Calu3 (cell line): ENCODE measurements at regions not wholly inside any gene's neighbourhood (a gene's known extent, or its start where the extent isn't known, plus 50 kb on each side); places are given as distances from the start of the nearest gene placed in this dataset.

ENCODE experiments used
- BruUV-seq: library from RNA; stranded (reverse); fragments of 400-500 nt; replicated peaks from 2 replicates; lab custom pipeline; 2021; lab: Mats Ljungman, UMichigan
- CTCF ChIA-PET: fragments of 300-600 bp; sonication (Branson Sonifier 250); formaldehyde crosslinking; loops from one replicate; lab custom pipeline; 2022; ENCODE audit warnings: antibody characterized with exemption; lab: Charles Lee
- DNase-seq: peaks from one replicate; pipeline ENCODE4 v3.0.0; 2022
- H3K27ac Mint-ChIP-seq: one replicate; pipeline ENCODE4 v1.8.0; 2022; ENCODE audit warnings: mixed read lengths; ENCODE audit not compliant: unreplicated experiment
- H3K27me3 Mint-ChIP-seq: one replicate; pipeline ENCODE4 v1.8.0; 2022; ENCODE audit warnings: mixed read lengths; ENCODE audit not compliant: unreplicated experiment
- H3K36me3 Mint-ChIP-seq: one replicate; pipeline ENCODE4 v1.8.0; 2022; ENCODE audit warnings: mild to moderate bottlenecking, moderate library complexity, mixed read lengths; ENCODE audit not compliant: insufficient read depth, unreplicated experiment
- H3K4me1 Mint-ChIP-seq: one replicate; pipeline ENCODE4 v1.8.0; 2022; ENCODE audit warnings: mild to moderate bottlenecking, low read depth, mixed read lengths; ENCODE audit not compliant: unreplicated experiment
- H3K4me3 Mint-ChIP-seq: one replicate; pipeline ENCODE4 v1.8.0; 2022; ENCODE audit warnings: mild to moderate bottlenecking, low read depth, moderate library complexity, mixed read lengths; ENCODE audit not compliant: unreplicated experiment
- H3K9me3 Mint-ChIP-seq: one replicate; pipeline ENCODE4 v1.8.0; 2022; ENCODE audit warnings: low read depth, mixed read lengths; ENCODE audit not compliant: unreplicated experiment
- CTCF ChIP-seq: fragments of 200-600 bp; IDR thresholded peaks from one replicate; pipeline ENCODE4 v1.8.0; 2022; ENCODE audit warnings: antibody characterized with exemption; ENCODE audit not compliant: unreplicated experiment
- intact Hi-C: fragments of 100-400 bp; cut with micrococcal nuclease; formaldehyde crosslinking; loops from one replicate; pipeline ENCODE4 v1.10.0; 2022; ENCODE audit not compliant: unreplicated experiment

- CTCF ChIA-PET, result interaction anchor here (0.6 kb wide), 2 partner anchors 8 to 732 kb away, joined by 3 to 6 read pairs; no protein-coding TSS in a partner anchor
- no peaks in the 10 kb centered on the region for H3K27me3 Mint-ChIP-seq
- H3K9me3 Mint-ChIP-seq, result peaks cover 2% of the 10 kb centered on the region
- H3K27ac Mint-ChIP-seq, result peak overlapping the region; percentile 77
- intact Hi-C loops, result loop anchor here (1.0 to 5.0 kb wide), 2 partner anchors 109 to 134 kb away; no protein-coding TSS in a partner anchor
- H3K4me1 Mint-ChIP-seq, result peaks cover 35% of the 10 kb centered on the region
- no TSS peak for BruUV-seq
- no peaks in the 10 kb centered on the region for H3K36me3 Mint-ChIP-seq
- no peak for TF ChIP-seq CTCF
- DNase-seq, result no peak
- H3K4me3 Mint-ChIP-seq, result peak overlapping the region; percentile 10
These were observed 205.1 kb downstream of the PCSK1 start for GRCh38 chr5:96227957-96228356.

GRCh38 chr5:96226941-96227552 is 206.0 kb downstream of the PCSK1 start:
- Mint-ChIP-seq H3K9me3 (peaks cover 6% of the 10 kb centered on the region), H3K27me3 (no peaks in the 10 kb centered on the region), H3K4me1 (peaks cover 35% of the 10 kb centered on the region), H3K36me3 (no peaks in the 10 kb centered on the region), H3K27ac (peak overlapping the region; percentile 77), H3K4me3 (peak overlapping the region; percentile 32)
- TF ChIP-seq CTCF, result no peak
- DNase-seq, result peak; percentile 14
- CTCF ChIA-PET, result interaction anchor here (0.6 to 0.9 kb wide), 2 partner anchors 98 to 162 kb away, joined by 3 read pairs; no protein-coding TSS in a partner anchor
- intact Hi-C loops, result loop anchor here (5.0 kb wide), 1 partner anchor 110 kb away; no protein-coding TSS in a partner anchor
- no TSS peak for BruUV-seq

- no peak for DNase-seq
- CTCF ChIA-PET, result no interaction called here
- Mint-ChIP-seq H3K9me3 (peaks cover 5% of the 10 kb centered on the region), H3K4me1 (peaks cover 45% of the 10 kb centered on the region), H3K27ac (no peak overlapping the region), H3K27me3 (no peaks in the 10 kb centered on the region), H3K36me3 (no peaks in the 10 kb centered on the region), H3K4me3 (no peak overlapping the region)
- TF ChIP-seq CTCF, result no peak
- intact Hi-C loops, result no loop called here
- BruUV-seq, result no TSS peak
These were observed 210.9 kb downstream of the PCSK1 start for GRCh38 chr5:96222129-96222528.

- no peak for TF ChIP-seq CTCF
- DNase-seq, result no peak
- intact Hi-C loops, result no loop called here
- no peak overlapping the region for H3K4me3 Mint-ChIP-seq
- no peaks in the 10 kb centered on the region for H3K27me3 Mint-ChIP-seq
- CTCF ChIA-PET, result interaction anchor here (0.9 kb wide), 1 partner anchor 21 kb away, joined by 3 read pairs; no protein-coding TSS in a partner anchor
- no peaks in the 10 kb centered on the region for H3K36me3 Mint-ChIP-seq
- H3K4me1 Mint-ChIP-seq, result peaks cover 31% of the 10 kb centered on the region
- H3K9me3 Mint-ChIP-seq, result peaks cover 5% of the 10 kb centered on the region
- H3K27ac Mint-ChIP-seq, result no peak overlapping the region
- no TSS peak for BruUV-seq
These were observed 212.2 kb downstream of the PCSK1 start for GRCh38 chr5:96220610-96221390.
